H1 (cell line): ENCODE measurements at regions not wholly inside any gene's neighbourhood (a gene's known extent, or its start where the extent isn't known, plus 50 kb on each side); places are given as distances from the start of the nearest gene placed in this dataset.

Source experiments
- GABPA ChIP-seq: IDR thresholded peaks from 2 replicates; pipeline ENCODE4 v1.6.1; 2011; ENCODE audit warnings: mild to moderate bottlenecking, low read length, moderate library complexity, borderline replicate concordance; ENCODE audit not compliant: insufficient read depth
- GTF2F1 ChIP-seq: IDR thresholded peaks from 2 replicates; pipeline ENCODE4 v1.6.1; 2012; ENCODE audit warnings: low read depth, low read length, improper control_type of control experiment, borderline replicate concordance
- TAF1 ChIP-seq: IDR thresholded peaks from 2 replicates; pipeline ENCODE4 v1.6.1; 2011; ENCODE audit warnings: mild to moderate bottlenecking, low read depth, low read length

DNA sequence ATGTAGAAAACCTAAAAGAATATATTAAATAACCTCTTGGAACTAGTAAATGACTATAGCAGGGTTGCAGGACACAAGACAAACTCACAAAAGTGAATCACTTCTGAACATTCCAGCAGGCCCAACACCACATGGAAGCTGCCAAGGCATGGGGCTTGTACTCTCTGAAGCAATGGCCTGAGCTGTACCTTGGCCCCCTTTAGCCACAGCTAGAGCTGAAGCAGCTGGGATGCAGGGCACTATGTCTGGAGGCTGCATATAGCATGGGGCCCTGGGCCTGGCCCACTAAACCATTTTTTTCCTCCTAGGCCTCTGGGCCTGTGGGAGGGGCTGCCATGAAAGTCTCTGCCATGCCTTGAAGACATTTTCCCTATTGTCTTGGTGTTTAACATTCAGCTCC is 1067.3 kb downstream of the LRFN5 start:
- no peak for TF ChIP-seq GABPA
- no peak for TF ChIP-seq GTF2F1
- no peak for TF ChIP-seq TAF1
